Keratinocyte (primary cell): ENCODE measurements at regions not wholly inside any gene's neighbourhood (a gene's known extent, or its start where the extent isn't known, plus 50 kb on each side); places are given as distances from the start of the nearest gene placed in this dataset.

Experiments
- DNase-seq: peaks from one replicate; pipeline ENCODE4 v3.0.0-alpha.2; 2011; ENCODE audit warnings: low read depth, missing footprints, low spot score
- FAIRE-seq: peaks from 2 replicates; lab custom pipeline; 2011; peaks lifted over from hg19 to GRCh38; lab: Jason Lieb, UNC
- H2AFZ ChIP-seq: 2 replicates; pipeline ENCODE4 v1.6.0; 2012; ENCODE audit warnings: low read length, control low read depth, inconsistent platforms; ENCODE audit not compliant: control insufficient read depth
- H3K27ac ChIP-seq: 2 replicates; pipeline ENCODE4 v1.5.1; 2011; ENCODE audit warnings: low read length; ENCODE audit not compliant: control insufficient read depth, insufficient read depth
- H3K27me3 ChIP-seq: 3 replicates; pipeline ENCODE4 v1.6.0; 2011; ENCODE audit warnings: low read length; ENCODE audit not compliant: control insufficient read depth, insufficient read depth; ENCODE audit errors: extremely low read depth
- H3K36me3 ChIP-seq, 2 experiments: 2 replicates in 1 of 2; 3 replicates in 1 of 2; pipeline ENCODE4 v1.5.1; 2011; ENCODE audit warnings: low read length in 2 of 2, mild to moderate bottlenecking in 1 of 2; ENCODE audit not compliant: control insufficient read depth in 2 of 2, insufficient read depth in 2 of 2; ENCODE audit errors: extremely low read depth in 1 of 2
- H3K4me1 ChIP-seq: 3 replicates; pipeline ENCODE4 v1.5.1; 2011; ENCODE audit warnings: low read length; ENCODE audit not compliant: control insufficient read depth, insufficient read depth; ENCODE audit errors: extremely low read depth
- H3K4me2 ChIP-seq: 3 replicates; pipeline ENCODE4 v1.6.0; 2011; ENCODE audit warnings: low read depth, low read length; ENCODE audit not compliant: control insufficient read depth, insufficient read depth; ENCODE audit errors: extremely low read depth
- H3K4me3 ChIP-seq, 3 experiments: fragments of 200-600 bp in 1 of 3; sonication (generic) in 1 of 3; 2 replicates in 2 of 3; 3 replicates in 1 of 3; pipeline ENCODE4 v1.5.1; 2011 to 2016; ENCODE audit warnings: low read length in 3 of 3, mild to moderate bottlenecking in 3 of 3, control low read depth in 2 of 3, inconsistent platforms in 1 of 3, low read depth in 1 of 3, mixed read lengths in 1 of 3, mixed run types in 1 of 3, moderate library complexity in 1 of 3; ENCODE audit not compliant: control insufficient read depth in 2 of 3, insufficient read depth in 2 of 3; ENCODE audit errors: extremely low read depth in 1 of 3
- H3K79me2 ChIP-seq: 2 replicates; pipeline ENCODE4 v1.6.0; 2012; ENCODE audit warnings: low read length; ENCODE audit not compliant: control insufficient read depth, insufficient read depth
- H3K9ac ChIP-seq: 3 replicates; pipeline ENCODE4 v1.6.0; 2011; ENCODE audit warnings: low read length; ENCODE audit not compliant: control insufficient read depth, insufficient read depth; ENCODE audit errors: extremely low read depth
- H3K9me1 ChIP-seq: 3 replicates; pipeline ENCODE4 v1.6.0; 2011; ENCODE audit warnings: low read length; ENCODE audit not compliant: control insufficient read depth, insufficient read depth; ENCODE audit errors: extremely low read depth
- H3K9me3 ChIP-seq: 2 replicates; pipeline ENCODE4 v1.5.1; 2012; ENCODE audit warnings: low read depth, low read length; ENCODE audit not compliant: control insufficient read depth
- H4K20me1 ChIP-seq: 3 replicates; pipeline ENCODE4 v1.6.0; 2011; ENCODE audit warnings: low read length; ENCODE audit not compliant: control insufficient read depth, insufficient read depth; ENCODE audit errors: extremely low read depth
- EZH2 ChIP-seq: IDR thresholded peaks from one replicate; pipeline ENCODE4 v1.6.1; 2012; ENCODE audit warnings: inconsistent platforms, mild to moderate bottlenecking, low read length, moderate library complexity
- dilution Hi-C: fragments of 300-500 bp; cut with MboI; formaldehyde crosslinking; loops from one replicate; pipeline ENCODE4 v1.7.0; 2020; ENCODE audit warnings: low sequenced_read_pairs; ENCODE audit not compliant: extremely low pct_ligation_motif_present
- TF ChIP-seq, protein P1 (sequence below), 3 experiments: IDR thresholded peaks in 1 of 3; conservative IDR thresholded peaks in 1 of 3; optimal IDR thresholded peaks in 1 of 3; 2 replicates in 2 of 3; 3 replicates in 1 of 3; pipeline versions ENCODE3 to v1.5.1; 2011; ENCODE audit warnings: low read length in 3 of 3, mild to moderate bottlenecking in 3 of 3, moderate library complexity in 2 of 3, control low read depth in 1 of 3, inconsistent platforms in 1 of 3; ENCODE audit not compliant: insufficient read depth in 2 of 3; ENCODE audit errors: extremely low read depth in 1 of 3

DNA sequence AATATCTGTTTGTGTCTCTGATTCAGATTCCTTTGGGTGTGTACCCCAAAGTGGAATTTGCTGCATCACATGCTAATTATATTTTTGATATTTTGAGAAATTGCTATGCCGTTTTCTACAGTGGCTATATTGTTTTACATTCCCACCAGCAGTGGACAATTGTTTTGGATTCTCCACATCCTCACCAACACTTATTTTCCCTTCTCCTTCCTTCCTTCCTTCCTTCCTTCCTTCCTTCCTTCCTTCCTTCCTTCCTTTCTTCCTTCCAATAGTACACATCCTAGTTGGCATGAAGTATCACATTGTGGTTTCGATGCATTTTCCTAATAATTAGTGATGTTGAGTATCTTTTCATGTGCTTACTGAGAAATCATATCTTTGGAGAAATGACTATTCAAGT lies 535.5 kb downstream of the SH2D4B start:
- dilution Hi-C loops, result no loop called here
- Histone ChIP-seq H2AFZ (no peak overlapping the region), H3K27ac (no peak overlapping the region), H4K20me1 (no peaks in the 10 kb centered on the region), H3K9me3 (no peaks in the 10 kb centered on the region), H3K27me3 (no peaks in the 10 kb centered on the region), H3K9me1 (no peaks in the 10 kb centered on the region), H3K36me3 (no peaks in the 10 kb centered on the region), H3K4me3 (no peak overlapping the region), H3K4me1 (no peaks in the 10 kb centered on the region), H3K79me2 (no peaks in the 10 kb centered on the region), H3K4me2 (no peak overlapping the region), H3K9ac (no peak overlapping the region)
- no peak for FAIRE-seq
- TF ChIP-seq EZH2, result no peak
- TF ChIP-seq, protein P1, sequence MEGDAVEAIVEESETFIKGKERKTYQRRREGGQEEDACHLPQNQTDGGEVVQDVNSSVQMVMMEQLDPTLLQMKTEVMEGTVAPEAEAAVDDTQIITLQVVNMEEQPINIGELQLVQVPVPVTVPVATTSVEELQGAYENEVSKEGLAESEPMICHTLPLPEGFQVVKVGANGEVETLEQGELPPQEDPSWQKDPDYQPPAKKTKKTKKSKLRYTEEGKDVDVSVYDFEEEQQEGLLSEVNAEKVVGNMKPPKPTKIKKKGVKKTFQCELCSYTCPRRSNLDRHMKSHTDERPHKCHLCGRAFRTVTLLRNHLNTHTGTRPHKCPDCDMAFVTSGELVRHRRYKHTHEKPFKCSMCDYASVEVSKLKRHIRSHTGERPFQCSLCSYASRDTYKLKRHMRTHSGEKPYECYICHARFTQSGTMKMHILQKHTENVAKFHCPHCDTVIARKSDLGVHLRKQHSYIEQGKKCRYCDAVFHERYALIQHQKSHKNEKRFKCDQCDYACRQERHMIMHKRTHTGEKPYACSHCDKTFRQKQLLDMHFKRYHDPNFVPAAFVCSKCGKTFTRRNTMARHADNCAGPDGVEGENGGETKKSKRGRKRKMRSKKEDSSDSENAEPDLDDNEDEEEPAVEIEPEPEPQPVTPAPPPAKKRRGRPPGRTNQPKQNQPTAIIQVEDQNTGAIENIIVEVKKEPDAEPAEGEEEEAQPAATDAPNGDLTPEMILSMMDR (optimal IDR thresholded peaks at IDR 0.05 in 1 of 3, IDR thresholded peaks at IDR 0.05 in 1 of 3, conservative IDR thresholded peaks at IDR 0.05 in 1 of 3; ENCODE audit: extremely low read depth in 1 of 3, insufficient read depth in 2 of 3, low read length in 3 of 3), result no peak
- DNase-seq, result no peak

DNA sequence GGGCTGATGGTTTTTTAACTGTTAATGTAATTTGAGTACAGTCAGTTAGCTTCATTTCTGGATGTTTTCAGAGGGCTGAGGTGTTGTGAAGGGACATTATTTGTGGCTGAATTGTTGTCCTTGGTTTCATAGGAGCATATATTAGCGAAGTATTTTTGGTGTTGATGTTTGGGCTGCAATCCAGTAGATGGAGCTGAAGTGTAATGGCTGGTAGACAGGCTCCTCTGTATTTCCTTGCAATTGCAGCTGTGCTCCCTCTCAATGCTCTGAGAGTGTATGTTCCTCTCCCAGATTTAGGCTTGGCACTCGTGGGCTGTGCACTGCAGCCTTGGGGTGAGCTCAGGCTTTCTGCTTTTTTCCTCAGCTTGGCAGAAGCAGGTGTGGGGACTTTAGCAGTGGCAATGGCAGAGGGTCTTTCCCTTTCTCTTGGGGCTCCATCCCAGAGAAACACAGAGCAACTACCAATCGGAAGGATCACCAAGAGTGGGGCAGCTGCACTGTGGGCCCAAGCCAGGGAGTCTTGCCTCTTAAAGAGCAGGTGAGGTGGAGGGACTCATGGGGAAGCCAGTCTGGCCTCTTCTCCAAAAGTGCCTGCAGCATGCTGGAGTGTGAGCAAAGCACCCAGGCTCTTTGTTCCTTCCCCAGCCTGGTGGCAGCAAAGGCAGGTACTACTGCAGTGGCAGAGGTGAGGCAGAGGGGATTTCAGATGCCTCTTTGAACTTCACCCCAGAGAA lies 544.4 kb downstream of the SH2D4B start:
- Histone ChIP-seq H3K4me3 (no peak overlapping the region), H3K36me3 (no peaks in the 10 kb centered on the region), H3K9me1 (no peaks in the 10 kb centered on the region), H3K4me1 (no peaks in the 10 kb centered on the region), H2AFZ (no peak overlapping the region), H3K9ac (no peak overlapping the region), H3K27me3 (no peaks in the 10 kb centered on the region), H3K4me2 (no peak overlapping the region), H3K79me2 (no peaks in the 10 kb centered on the region), H4K20me1 (no peaks in the 10 kb centered on the region), H3K27ac (no peak overlapping the region), H3K9me3 (no peaks in the 10 kb centered on the region)
- TF ChIP-seq EZH2, result no peak
- TF ChIP-seq, protein P1 (optimal IDR thresholded peaks at IDR 0.05 in 1 of 3, IDR thresholded peaks at IDR 0.05 in 1 of 3, conservative IDR thresholded peaks at IDR 0.05 in 1 of 3; ENCODE audit: extremely low read depth in 1 of 3, insufficient read depth in 2 of 3, low read length in 3 of 3), result peak; percentile 17 to 65 (median 47)
- dilution Hi-C loops, result no loop called here
- DNase-seq (no peak), FAIRE-seq (no peak)
